ENCODE measurements at regions not wholly inside any gene's neighbourhood (a gene's known extent, or its start where the extent isn't known, plus 50 kb on each side); places are given as distances from the start of the nearest gene placed in this dataset.

- H3K9me3 Mint-ChIP-seq (ENCODE audit: insufficient read depth), result no peaks in the 10 kb centered on the region
- no peaks in the 10 kb centered on the region for H3K9me3 ChIP-seq (ENCODE audit: control extremely low read depth in 1 of 3, control insufficient read depth in 2 of 3, insufficient read depth in 1 of 3, low read length in 2 of 3)
- H2AFZ ChIP-seq (ENCODE audit: insufficient read depth, low read depth, low read length, poor library complexity, severe bottlenecking), result no peak overlapping the region
- H4K20me1 ChIP-seq (ENCODE audit: control insufficient read depth, insufficient read depth, low read length, poor library complexity, severe bottlenecking), result no peaks in the 10 kb centered on the region
- no peak overlapping the region for H3K27ac Mint-ChIP-seq
- no peak overlapping the region for H3K4me3 ChIP-seq (ENCODE audit: control extremely low read depth in 1 of 5, extremely low read depth in 1 of 5, insufficient read depth in 1 of 5, low read depth in 2 of 5, low read length in 4 of 5)
- no peaks in the 10 kb centered on the region for H3K79me2 ChIP-seq (ENCODE audit: control insufficient read depth, insufficient read depth, low read length)
- no peaks in the 10 kb centered on the region for H3K4me1 Mint-ChIP-seq
- DNase-seq (no peak), ATAC-seq (ENCODE audit: low read depth) (no peak)
- H3K36me3 ChIP-seq (replicated peaks in 1 of 2; ENCODE audit: control extremely low read depth in 1 of 2, control insufficient read depth in 1 of 2, extremely low read depth in 1 of 2, insufficient read depth in 2 of 2, low read length in 1 of 2), result no peaks in the 10 kb centered on the region
- intact Hi-C loops (cut with micrococcal nuclease), result no loop called here
- H3K9ac ChIP-seq (ENCODE audit: low read length), result no peak overlapping the region
- H3K4me2 ChIP-seq (replicated peaks; ENCODE audit: low read depth, low read length, poor library complexity, severe bottlenecking), result no peak overlapping the region
- H3K27me3 Mint-ChIP-seq, result peaks cover 8% of the 10 kb centered on the region
- no peak for TF ChIP-seq CTCF (IDR thresholded peaks at IDR 0.05)
- no peak for TF ChIP-seq EZH2 (IDR thresholded peaks at IDR 0.05; ENCODE audit: borderline replicate concordance, insufficient read depth, low read depth, low read length, poor library complexity, severe bottlenecking)
- ChIA-PET POLR2A (no interaction called here), CTCF (no interaction called here)
- no peaks in the 10 kb centered on the region for H3K4me1 ChIP-seq (ENCODE audit: control insufficient read depth in 2 of 2, insufficient read depth in 2 of 2, low read length in 2 of 2)
- H3K27me3 ChIP-seq (replicated peaks in 1 of 4; ENCODE audit: control extremely low read depth in 1 of 4, control insufficient read depth in 3 of 4, insufficient read depth in 4 of 4, low read length in 3 of 4), result peaks cover 0 to 17% (median 6%) of the 10 kb centered on the region in 4 experiments
- H3K4me3 Mint-ChIP-seq, result no peak overlapping the region
- WGBS (ENCODE audit: insufficient coverage), result 95% methylated on average over 5 of the region's 6 CpGs
- H3K27ac ChIP-seq (ENCODE audit: low read length in 2 of 2), result no peak overlapping the region
Observed at GRCh38 chr12:53852061-53852460, 86.6 kb upstream of the HOXC13 start.

GRCh38 chr12:53852992-53853391 lies 85.6 kb upstream of the HOXC13 start:
- intact Hi-C loops (cut with micrococcal nuclease), result no loop called here
- Mint-ChIP-seq H3K27me3 (peaks cover 8% of the 10 kb centered on the region), H3K4me1 (no peaks in the 10 kb centered on the region), H3K4me3 (no peak overlapping the region), H3K27ac (no peak overlapping the region), H3K9me3 (ENCODE audit: insufficient read depth) (no peaks in the 10 kb centered on the region)
- TF ChIP-seq CTCF (IDR thresholded peaks at IDR 0.05) (no peak), EZH2 (IDR thresholded peaks at IDR 0.05; ENCODE audit: borderline replicate concordance, insufficient read depth, low read depth, low read length, poor library complexity, severe bottlenecking) (no peak)
- Histone ChIP-seq H3K27me3 (replicated peaks in 1 of 4; ENCODE audit: control extremely low read depth in 1 of 4, control insufficient read depth in 3 of 4, insufficient read depth in 4 of 4, low read length in 3 of 4) (peaks cover 0 to 17% (median 8%) of the 10 kb centered on the region in 4 experiments), H3K36me3 (replicated peaks in 1 of 2; ENCODE audit: control extremely low read depth in 1 of 2, control insufficient read depth in 1 of 2, extremely low read depth in 1 of 2, insufficient read depth in 2 of 2, low read length in 1 of 2) (no peaks in the 10 kb centered on the region), H3K4me3 (ENCODE audit: control extremely low read depth in 1 of 5, extremely low read depth in 1 of 5, insufficient read depth in 1 of 5, low read depth in 2 of 5, low read length in 4 of 5) (no peak overlapping the region), H4K20me1 (ENCODE audit: control insufficient read depth, insufficient read depth, low read length, poor library complexity, severe bottlenecking) (no peaks in the 10 kb centered on the region), H3K27ac (ENCODE audit: low read length in 2 of 2) (no peak overlapping the region), H3K4me1 (ENCODE audit: control insufficient read depth in 2 of 2, insufficient read depth in 2 of 2, low read length in 2 of 2) (no peaks in the 10 kb centered on the region), H3K79me2 (ENCODE audit: control insufficient read depth, insufficient read depth, low read length) (no peaks in the 10 kb centered on the region), H3K4me2 (replicated peaks; ENCODE audit: low read depth, low read length, poor library complexity, severe bottlenecking) (no peak overlapping the region), H3K9me3 (ENCODE audit: control extremely low read depth in 1 of 3, control insufficient read depth in 2 of 3, insufficient read depth in 1 of 3, low read length in 2 of 3) (no peaks in the 10 kb centered on the region), H3K9ac (ENCODE audit: low read length) (no peak overlapping the region), H2AFZ (ENCODE audit: insufficient read depth, low read depth, low read length, poor library complexity, severe bottlenecking) (no peak overlapping the region)
- POLR2A ChIA-PET, result no interaction called here
- ATAC-seq (ENCODE audit: low read depth) (no peak), DNase-seq (no peak)
- CTCF ChIA-PET, result no interaction called here
